ENCODE measurements at regions not wholly inside any gene's neighbourhood (a gene's known extent, or its start where the extent isn't known, plus 50 kb on each side); places are given as distances from the start of the nearest gene placed in this dataset.

DNA sequence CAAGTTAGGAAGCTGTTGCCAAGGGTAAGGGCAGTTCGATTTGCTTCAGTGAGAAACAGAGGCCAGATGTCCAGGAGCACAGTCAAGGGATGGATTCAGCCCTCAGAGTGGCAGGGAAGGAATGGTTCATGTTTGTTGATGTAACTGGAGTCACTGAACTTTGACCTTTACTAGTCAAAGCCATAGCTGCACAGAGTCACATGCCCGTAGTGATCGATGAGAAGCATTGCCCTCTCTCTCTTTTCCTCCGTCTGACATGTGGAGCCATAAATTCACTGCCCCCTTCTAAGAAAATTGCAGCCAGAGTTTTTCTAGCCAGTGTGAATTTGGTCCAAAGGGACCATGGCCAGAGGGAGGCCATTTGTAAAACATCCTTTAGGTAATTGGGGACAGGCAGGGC lies 124.1 kb upstream of the MTNR1B start:
- no peak for DNase-seq

DNA sequence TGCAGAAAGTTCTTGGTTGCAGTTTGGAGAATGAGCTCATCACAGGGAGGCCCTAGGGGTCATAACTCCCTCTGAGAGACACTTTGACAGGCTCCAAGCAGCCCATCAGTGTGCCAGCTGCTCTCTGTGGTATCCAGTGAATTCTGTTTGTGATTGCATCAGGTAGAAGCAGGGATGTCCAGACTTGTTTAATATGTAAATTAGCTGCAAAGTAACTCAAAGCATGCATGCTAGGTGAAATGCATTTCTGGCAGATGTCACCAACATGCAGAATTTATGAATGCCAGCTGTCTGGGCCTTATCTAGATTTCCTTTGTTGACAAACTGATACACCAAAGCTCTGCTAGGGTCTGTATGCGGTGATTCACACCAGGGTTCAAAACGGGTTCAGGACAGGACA lies 123.6 kb upstream of the MTNR1B start:
- DNase-seq: peak; percentile 64

DNA sequence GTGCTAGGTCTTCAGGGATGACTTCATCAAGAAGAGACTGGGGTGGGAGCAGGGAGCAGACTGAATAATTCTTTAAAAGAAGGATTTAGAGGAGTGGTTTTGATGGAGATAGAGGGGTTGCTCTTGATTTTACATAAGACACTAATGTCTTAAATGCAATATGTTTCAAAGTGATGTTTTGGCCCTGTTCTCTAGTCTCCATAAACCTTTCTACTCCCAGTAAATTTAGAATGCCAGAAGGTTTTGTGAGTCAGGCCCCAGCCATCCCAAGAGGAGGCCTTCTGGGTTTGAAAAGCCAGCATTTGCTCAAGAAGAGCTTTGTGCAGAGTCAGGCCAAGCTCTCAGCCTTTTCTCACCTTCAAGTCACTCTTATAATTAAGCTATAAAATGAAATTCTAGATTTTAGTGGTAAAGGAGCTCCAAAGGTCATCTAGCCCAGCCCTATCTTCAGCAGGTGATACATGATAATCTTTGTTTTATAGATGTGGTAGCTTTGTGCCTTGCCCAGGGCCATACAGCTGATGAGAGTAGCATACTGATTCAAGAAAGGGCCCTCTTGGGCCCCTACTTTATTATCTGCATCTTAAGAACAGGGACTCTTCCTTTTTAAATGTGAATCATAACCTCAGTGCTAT lies 122.8 kb upstream of the MTNR1B start:
- peak; percentile 87 for DNase-seq

DNA sequence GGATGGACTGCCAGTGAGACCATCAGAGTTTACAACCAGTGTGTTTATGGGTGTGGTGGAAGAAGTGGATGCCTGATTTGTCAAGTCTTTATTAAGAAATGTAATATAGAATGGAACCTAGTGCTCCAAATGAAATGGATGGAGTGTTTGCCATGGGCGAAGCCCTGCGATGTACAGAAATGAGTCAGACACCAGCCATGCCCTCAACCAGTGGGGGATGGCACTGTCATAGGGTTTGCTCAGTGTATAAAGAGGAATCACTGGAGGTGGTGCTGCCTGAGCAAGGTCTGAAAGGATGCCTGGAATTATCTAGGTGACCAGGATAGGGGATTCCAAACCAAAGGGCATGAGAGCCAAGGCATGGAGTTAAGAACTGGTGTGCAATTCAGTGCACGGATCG lies 120.9 kb upstream of the MTNR1B start:
- no peak for DNase-seq

DNA sequence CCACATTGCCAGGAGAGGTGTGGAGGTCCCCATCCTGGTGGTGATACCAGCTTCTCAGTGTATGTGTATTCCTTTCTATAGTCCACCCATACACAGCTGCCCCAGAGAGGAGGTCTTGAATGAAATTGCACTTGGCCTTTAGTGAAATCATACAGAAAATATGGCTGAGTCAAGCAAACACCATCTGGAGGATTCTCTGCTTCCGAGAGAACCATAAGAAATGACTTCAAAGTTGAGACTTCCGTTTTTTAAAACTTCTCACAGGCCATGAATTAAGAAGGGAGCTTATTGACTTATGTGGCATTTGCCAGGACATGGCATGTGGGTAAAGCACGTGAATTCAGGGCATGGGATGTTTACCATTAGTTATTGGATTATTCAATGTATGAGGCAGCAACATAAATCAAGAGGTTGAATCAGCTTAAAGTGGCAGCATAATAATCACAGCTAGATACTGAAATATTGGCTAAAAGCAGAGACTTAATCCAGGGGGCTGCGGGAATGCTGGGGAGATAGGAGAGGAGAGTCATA lies 119.1 kb upstream of the MTNR1B start:
- peak; percentile 64 for DNase-seq

DNA sequence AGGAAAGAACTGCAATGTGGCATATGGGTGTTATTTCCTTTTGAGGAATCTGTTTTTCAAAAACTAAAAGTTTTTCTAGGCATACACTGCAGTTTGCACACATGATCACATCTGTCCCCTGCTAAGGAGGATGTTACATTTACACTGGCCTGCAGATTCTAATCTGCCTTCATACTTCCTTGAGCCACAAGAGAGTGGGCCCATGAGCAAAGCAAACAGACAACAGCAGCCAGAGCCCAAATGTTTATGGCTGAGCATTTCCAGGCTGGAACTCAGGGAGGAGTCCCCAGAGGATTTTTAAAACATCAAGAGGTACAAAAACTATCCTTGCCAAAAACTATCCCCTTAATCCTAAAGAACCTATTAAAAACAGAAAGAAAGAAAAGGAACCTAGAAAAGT lies 117.2 kb upstream of the MTNR1B start:
- DNase-seq: no peak

DNA sequence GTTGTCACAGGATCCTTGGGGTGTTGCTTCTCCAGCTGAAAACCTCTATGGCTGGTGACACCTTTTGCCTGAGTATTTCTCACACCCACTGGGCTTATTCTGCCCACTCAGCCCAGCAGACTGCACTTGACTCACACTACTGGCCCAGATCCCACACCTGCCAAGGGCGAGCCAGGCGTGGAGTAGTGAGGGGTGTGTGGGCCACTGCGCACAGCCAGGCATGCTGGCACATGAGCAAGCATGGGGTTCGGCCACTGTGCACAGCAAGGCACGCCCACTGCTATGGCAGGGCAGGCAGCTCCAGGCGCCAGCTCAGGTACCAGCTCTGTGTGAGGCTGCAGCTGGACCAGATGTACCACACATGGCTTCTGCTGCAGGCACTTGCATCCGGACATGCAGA lies 116.5 kb upstream of the MTNR1B start:
- DNase-seq: no peak

DNA sequence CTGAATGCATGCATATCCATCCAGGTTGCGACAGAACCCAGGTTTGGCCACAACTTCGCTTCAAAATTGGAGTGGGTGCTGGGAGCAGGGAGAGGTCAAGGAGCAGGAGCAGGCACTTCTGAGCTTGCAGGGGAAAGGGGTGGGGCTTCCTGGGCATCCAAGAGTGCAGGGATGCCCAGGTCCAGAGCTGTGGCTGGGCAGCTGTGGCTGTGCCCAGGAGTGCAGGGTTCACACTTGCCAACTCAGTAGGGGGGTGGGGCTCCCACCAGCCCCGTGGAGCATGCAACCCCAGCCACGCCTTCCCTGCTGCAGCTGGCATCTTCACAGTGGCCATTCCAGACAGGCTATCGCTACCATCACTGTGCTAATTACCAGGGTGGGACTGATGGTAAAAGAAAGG lies 115.3 kb upstream of the MTNR1B start:
- DNase-seq: no peak

DNA sequence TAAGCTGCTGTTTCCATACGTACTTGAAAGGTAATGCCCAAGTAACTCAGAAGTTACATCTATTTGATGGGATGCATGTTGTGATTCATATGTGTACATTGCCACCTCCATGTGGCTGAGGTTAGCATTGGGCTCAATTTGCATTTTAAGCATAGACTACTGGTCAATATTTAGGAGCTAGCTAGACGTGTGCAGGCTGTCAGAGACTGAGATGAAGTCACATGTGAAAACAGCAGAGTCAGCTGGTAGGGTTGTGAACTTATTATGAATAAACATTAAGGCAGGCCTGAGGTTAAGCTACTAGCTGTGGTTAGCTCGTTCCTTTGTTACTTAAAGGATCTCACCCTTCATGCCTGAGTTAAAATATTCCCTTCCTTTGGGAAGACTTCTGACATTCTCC lies 114.5 kb upstream of the MTNR1B start:
- no peak for DNase-seq

DNA sequence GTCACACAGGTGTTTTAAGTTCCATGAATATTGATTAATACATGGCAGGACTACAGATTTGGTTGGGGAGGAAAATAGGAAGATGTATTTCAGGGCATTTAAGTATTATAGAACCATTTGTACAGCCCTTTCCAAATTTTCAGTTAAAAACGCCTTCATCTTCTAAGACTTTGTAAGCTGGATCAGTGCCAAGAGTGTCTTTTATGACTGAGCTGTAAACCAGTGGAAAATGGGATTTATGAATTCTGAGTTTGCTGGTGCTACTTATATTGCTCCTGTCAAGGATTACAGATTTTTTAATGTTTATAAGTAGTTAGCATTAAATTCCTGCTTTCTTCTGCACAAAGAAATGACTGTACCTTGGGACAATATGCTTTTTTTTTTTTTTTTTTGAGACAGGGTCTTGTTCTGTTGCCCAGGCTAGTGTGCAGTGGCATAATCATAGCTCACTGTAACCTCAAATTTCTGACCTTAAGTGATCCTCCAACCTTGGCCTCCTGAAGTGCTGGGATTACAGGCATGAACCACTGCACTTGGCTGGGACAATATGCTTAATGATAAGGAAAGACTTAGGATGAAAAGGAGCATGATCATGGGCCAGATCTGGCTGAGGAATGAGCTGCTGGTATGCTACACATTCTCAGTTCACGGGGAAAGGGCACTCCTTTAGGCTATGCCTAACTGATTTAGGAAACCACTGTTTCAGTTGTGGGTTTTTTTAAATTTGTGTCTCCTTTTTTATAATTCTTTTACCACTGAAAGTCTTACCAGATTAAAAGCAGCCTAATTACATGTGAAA lies 113.6 kb upstream of the MTNR1B start:
- DNase-seq: no peak

DNA sequence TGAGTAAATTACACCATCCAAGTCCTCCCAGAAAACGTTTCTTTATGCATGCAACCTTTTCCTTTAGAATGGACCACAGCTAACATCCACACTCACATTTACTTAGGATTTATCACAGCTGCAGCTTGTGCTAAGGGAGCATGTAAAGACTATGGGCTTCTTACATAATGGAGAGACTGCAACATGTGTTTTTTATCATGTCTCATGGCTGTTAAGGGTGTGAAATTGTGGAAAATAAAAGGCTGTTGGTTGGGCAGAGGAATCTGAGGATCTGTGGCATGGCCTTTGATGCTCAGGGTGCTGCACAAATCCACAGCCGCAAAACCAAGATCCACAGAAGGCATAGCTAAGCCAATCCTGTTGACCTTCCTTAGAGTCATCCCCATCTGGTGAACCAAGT lies 112.0 kb upstream of the MTNR1B start:
- DNase-seq: peak; percentile 52

DNA sequence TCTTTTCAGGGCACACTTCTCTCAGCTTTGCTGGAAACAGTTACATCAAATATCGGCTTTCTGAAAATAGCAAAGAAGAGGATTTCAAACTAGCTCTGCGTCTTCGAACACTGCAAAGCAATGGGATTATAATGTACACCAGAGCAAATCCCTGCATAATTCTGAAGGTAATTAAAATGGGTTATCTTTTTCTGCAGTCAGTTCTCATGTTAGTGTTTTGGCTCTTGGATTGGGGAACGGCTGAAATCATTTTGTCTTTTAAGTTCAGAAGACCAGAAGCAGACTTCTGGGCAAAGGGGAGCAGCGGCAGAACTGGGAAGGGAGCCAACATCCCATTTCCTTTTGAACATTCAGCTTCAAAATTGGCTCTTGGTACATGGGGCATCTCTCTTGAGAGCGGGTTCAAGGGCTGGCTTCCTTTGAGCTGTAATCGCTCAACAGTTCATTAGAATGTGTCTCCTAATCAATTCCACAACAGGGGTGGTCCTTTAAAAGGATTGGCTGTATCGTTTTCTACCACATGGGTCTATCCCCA lies 110.2 kb upstream of the MTNR1B start:
- DNase-seq: no peak

DNA sequence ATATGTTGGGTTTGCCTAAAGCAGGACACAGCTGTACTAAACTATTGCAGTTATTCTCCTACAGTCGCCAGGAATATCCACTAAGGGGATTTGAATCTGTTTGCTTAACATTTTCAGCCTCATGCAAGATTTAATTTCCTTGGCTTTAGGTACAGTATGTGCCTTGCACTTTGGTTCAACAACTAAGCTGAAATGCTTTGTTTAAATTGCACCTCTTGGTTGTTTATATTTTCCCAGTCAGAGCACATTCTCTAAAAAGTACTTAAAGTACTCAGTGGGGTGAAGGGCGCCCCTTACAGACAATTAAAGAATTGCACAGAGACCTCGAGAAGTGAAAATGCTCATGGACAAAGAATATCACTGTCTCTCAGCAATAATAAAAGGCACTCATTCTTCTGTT lies 107.8 kb upstream of the MTNR1B start:
- DNase-seq: no peak

DNA sequence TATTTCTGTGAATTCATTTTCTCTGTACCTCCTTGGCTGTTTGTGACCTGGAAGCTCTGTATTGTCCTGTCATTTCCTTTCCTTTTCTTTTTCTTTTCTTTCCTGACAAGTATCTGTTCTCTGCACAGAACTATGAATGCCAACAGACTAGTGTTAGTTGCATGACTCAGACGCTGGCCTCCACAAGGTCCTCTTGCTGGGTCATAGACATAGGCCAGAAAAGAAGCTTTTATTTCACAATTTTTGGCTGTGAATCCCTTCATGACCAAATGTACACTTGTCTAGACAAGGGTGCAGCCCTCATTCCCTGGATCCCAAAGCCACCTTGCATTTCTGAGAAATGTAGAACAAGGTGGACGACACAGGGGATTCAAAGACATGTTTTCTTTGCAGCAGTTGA lies 104.1 kb upstream of the MTNR1B start:
- DNase-seq: peak; percentile 48

DNA sequence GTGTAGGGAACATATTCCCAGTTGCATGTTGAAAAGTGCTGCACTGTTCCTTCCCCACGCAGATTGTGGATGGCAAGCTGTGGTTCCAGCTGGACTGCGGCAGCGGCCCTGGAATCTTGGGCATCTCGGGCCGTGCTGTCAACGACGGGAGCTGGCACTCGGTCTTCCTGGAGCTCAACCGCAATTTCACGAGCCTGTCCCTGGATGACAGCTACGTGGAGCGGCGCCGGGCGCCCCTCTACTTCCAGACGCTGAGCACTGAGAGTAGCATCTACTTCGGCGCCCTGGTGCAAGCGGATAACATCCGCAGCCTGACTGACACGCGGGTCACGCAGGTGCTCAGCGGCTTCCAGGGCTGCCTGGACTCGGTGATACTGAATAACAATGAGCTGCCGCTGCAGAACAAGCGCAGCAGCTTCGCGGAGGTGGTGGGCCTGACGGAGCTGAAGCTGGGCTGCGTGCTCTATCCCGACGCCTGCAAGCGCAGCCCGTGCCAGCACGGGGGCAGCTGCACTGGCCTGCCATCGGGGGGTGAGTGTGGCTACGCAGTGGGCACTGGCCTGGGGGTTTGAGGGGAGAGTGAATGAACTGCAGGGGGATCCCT lies 102.7 kb upstream of the MTNR1B start:
- no peak for DNase-seq

DNA sequence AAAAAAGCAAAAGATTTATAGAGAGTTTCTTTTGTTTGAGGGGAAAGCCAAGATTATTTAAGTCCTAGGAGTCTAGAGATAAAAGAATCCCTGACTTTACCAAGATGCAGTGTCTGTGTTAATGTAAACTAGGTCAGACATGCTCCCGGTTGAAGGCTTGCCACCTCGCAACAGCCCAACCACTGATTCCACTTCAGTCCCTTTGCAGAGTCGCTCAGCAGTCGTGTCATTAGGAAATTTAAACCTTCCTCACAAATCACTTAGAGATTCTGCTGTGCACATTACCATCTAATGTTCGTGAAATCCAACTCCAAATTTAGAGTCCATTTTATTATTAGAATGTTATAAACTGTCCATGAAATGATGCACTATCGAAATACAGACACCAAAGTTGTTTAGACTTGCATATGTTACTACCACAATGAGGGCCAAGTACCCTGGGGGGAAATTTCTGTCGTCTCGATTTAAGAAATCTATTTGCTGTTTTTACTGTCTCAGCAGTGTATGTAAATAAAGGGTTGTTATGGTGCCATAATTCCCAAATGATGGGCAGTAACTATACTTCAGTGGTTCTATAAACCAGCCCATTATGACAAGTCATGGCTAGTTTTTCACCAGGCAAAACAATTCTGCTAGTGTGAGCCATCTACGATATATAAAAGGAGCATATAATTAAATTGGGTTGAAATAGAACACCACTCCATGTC lies 101.4 kb upstream of the MTNR1B start:
- DNase-seq: no peak

DNA sequence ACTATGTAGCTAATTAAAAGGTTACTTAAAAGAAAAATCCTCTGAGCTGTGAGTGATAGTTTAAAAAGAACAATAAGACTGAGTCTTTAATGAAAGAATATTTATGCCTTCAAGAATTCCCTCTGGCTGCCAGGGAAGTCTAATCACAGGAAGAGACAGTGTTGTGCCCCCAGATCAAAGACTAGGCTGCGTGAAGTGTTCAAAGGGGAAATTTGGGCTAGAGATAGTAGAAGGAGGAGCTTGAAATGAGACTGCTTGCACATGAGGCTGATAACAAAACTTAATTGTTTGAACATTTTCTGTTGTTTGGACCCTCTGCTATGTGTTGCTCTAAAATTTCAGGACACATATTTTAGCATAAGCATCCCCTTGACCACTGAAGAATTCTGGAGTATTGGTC lies 99.7 kb upstream of the MTNR1B start:
- no peak for DNase-seq

DNA sequence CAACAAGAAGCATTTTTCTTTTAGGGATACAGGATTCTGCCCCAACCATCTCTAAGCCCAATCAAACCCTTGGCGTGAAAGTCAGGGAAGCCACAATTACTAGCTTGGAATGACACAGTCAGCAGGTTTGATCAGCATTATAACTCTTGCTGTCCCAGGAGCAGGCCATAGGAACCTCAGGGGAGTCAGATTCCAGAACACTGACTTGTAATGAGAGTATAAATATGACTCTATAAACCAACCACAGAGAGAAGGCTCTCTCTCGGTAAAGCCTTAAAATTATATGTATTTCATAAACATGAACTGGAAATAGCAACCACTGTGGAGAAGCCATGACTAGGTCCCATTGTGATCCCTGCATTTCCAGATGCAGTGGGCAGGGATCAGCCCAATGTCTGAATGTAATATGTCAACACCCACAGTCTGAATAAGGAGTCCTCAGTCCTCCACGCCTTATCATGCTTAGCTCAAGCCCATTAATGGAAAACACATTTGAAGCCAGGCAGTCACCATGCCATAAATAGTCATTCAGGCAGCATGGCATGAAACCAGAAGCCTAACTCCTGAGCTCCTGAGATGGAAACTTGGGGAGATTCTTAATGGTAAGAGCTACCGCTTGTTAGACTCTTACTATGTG lies 99.1 kb upstream of the MTNR1B start:
- DNase-seq: peak; percentile 73

DNA sequence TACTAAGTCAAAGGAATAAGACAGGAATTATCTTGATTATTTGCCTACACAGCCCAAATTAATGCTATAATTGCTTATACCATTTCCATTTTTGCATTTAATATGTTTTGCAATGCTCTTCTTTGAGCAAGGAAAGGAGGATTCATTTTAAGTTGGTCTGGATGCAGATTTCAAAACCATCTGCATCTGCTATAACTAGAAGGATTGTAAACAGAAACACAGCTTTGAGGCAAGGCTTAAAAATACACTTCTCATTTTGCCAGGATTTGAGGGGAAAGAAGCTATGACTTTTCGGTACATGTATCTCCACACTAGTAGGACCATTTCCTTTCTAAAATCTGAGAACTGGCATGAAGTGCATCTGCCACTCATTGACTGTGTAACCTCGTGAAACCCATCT lies 95.9 kb upstream of the MTNR1B start:
- no peak for DNase-seq

DNA sequence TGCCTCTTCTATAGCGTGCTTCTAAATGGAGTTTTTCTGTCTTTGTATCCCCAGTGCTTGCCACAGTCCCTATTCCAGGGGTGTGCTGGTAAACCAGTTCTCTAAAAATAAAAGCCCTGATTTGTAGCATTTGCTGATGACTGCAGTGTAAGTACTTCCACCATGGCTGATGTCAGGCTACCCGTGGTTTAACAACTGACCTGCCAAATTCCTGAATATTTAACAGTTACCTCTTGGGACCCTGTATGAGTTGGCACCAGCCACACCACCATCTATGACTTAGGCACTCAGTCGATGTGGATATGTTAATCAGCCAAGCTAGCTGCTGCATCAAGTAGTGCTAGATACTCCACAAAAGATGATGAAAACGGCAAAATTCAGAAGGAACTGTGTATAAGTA lies 94.0 kb upstream of the MTNR1B start:
- no peak for DNase-seq

DNA sequence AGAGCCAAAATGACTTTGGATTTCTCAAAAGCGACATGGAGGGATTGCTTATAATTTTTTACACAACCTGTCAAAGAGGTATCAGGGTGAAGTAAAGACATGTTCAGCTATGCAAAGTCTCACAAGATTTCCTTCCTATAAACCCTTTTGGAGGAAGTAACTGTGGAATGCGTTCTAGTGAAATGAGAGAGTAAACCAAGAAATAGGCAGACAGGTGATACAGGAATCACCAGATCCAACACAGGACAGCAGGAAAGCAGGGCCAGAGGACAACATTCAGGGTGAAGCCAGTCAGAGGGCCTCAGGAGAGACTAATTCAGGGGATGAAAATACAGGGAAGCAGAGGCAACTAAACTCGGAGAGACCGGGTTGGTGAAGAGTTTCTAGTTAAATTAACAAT lies 90.4 kb upstream of the MTNR1B start:
- DNase-seq: no peak

DNA sequence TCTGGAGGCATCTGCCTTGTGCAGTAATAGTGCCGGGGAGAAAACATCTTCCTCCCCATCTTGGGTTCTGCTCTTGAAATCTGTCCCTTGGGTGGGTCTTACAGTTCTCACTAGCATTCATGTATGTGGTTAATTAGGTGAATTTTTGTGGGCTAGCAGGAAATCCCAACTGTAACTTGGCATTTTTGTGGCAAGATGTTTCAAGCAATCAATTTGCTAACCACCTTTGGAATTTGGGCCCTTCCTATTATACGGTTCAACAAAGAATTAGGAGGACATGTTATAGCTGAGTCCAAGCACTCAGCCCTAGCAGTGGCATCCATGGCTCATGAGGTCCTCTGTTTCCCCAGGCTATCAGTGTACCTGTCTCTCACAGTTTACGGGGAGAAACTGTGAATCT lies 89.1 kb upstream of the MTNR1B start:
- DNase-seq: peak; percentile 87
